SJSA1 (cell line): ENCODE measurements at regions not wholly inside any gene's neighbourhood (a gene's known extent, or its start where the extent isn't known, plus 50 kb on each side); places are given as distances from the start of the nearest gene placed in this dataset.
"Not testable (repeated sequence)": the region's sequence is repeated elsewhere in the genome, so short reads cannot be mapped to it uniquely, and the experiment has no call there.

Experiments used
- DNase-seq, 2 experiments: peaks; one replicate each; pipeline ENCODE4 v3.0.0-alpha.2; 2015 to 2020; ENCODE audit warnings: low spot score in 2 of 2, low read depth in 1 of 2
- H3K27ac ChIP-seq: fragments of 250-450 bp; sonication (Bioruptor Pico); 2 replicates; pipeline ENCODE4 v1.5.1; 2020; ENCODE audit warnings: mild to moderate bottlenecking, moderate library complexity
- H3K27me3 ChIP-seq: fragments of 250-450 bp; sonication (Bioruptor Pico); replicated peaks from 2 replicates; pipeline ENCODE4 v1.5.1; 2020; ENCODE audit warnings: mild to moderate bottlenecking, moderate library complexity
- H3K36me3 ChIP-seq: fragments of 250-450 bp; sonication (Bioruptor Pico); 2 replicates; pipeline ENCODE4 v1.5.1; 2020; ENCODE audit warnings: mild to moderate bottlenecking
- H3K4me1 ChIP-seq: fragments of 250-450 bp; sonication (Bioruptor Pico); replicated peaks from 2 replicates; pipeline ENCODE4 v1.6.1; 2021; ENCODE audit warnings: mild to moderate bottlenecking
- H3K4me3 ChIP-seq: fragments of 250-450 bp; sonication (Bioruptor Pico); 2 replicates; pipeline ENCODE4 v1.5.1; 2020; ENCODE audit warnings: mild to moderate bottlenecking
- H3K9me3 ChIP-seq: fragments of 250-450 bp; sonication (Bioruptor Pico); replicated peaks from 2 replicates; pipeline ENCODE4 v1.5.1; 2020; ENCODE audit warnings: mild to moderate bottlenecking

GRCh38 chr16:47887496-47887895 is 268.3 kb downstream of the ABCC12 start:
- Histone ChIP-seq H3K4me3 (no peak overlapping the region), H3K36me3 (no peaks in the 10 kb centered on the region), H3K9me3 (no peaks in the 10 kb centered on the region), H3K4me1 (peaks cover 8% of the 10 kb centered on the region), H3K27ac (no peak overlapping the region), H3K27me3 (no peaks in the 10 kb centered on the region; the same call in 1 of the 2 replicates)
- peak in 1 of 2 experiments; percentile 34 for DNase-seq

GRCh38 chr16:47886631-47887415 is 269.0 kb downstream of the ABCC12 start:
- H3K4me1 ChIP-seq = peaks cover 8% of the 10 kb centered on the region
- no peaks in the 10 kb centered on the region for H3K36me3 ChIP-seq
- H3K9me3 ChIP-seq = no peaks in the 10 kb centered on the region
- H3K4me3 ChIP-seq = no peak overlapping the region
- no peak for DNase-seq
- no peak overlapping the region for H3K27ac ChIP-seq
- no peaks in the 10 kb centered on the region; the same call in 1 of the 2 replicates for H3K27me3 ChIP-seq

GRCh38 chr16:47886139-47886538 is 269.7 kb downstream of the ABCC12 start:
- no peaks in the 10 kb centered on the region for H3K36me3 ChIP-seq

GRCh38 chr16:47885489-47885888 is 270.3 kb downstream of the ABCC12 start:
- no peak for DNase-seq
- H3K27me3 ChIP-seq = no peaks in the 10 kb centered on the region; the same call in 1 of the 2 replicates
- no peak overlapping the region for H3K27ac ChIP-seq
- no peaks in the 10 kb centered on the region for H3K36me3 ChIP-seq
- H3K9me3 ChIP-seq = no peaks in the 10 kb centered on the region
- peaks cover 8% of the 10 kb centered on the region for H3K4me1 ChIP-seq
- no peak overlapping the region for H3K4me3 ChIP-seq

More at GRCh38 chr16:47886139-47886538, 269.7 kb downstream of the ABCC12 start:
- Histone ChIP-seq H3K9me3 (no peaks in the 10 kb centered on the region), H3K4me3 (no peak overlapping the region), H3K4me1 (peaks cover 8% of the 10 kb centered on the region), H3K27me3 (no peaks in the 10 kb centered on the region; the same call in 1 of the 2 replicates), H3K27ac (no peak overlapping the region)
- DNase-seq = no peak

GRCh38 chr16:47884116-47884725 is 271.6 kb downstream of the ABCC12 start:
- H3K27me3 ChIP-seq = no peaks in the 10 kb centered on the region; the same call in 1 of the 2 replicates
- peaks cover 8% of the 10 kb centered on the region for H3K4me1 ChIP-seq
- H3K36me3 ChIP-seq = no peaks in the 10 kb centered on the region
- H3K27ac ChIP-seq = no peak overlapping the region
- no peak overlapping the region for H3K4me3 ChIP-seq
- no peaks in the 10 kb centered on the region for H3K9me3 ChIP-seq
- DNase-seq = no peak

GRCh38 chr16:47881574-47881973 is 274.2 kb downstream of the ABCC12 start:
- Histone ChIP-seq H3K4me1 (no peaks in the 10 kb centered on the region), H3K4me3 (no peak overlapping the region), H3K27me3 (no peaks in the 10 kb centered on the region; the same call in 1 of the 2 replicates), H3K36me3 (no peaks in the 10 kb centered on the region), H3K27ac (no peak overlapping the region), H3K9me3 (no peaks in the 10 kb centered on the region)
- DNase-seq = no peak

- Histone ChIP-seq H3K27ac (no peak overlapping the region), H3K27me3 (no peaks in the 10 kb centered on the region), H3K36me3 (no peaks in the 10 kb centered on the region), H3K4me1 (no peaks in the 10 kb centered on the region), H3K9me3 (no peaks in the 10 kb centered on the region; the same call in 1 of the 2 replicates), H3K4me3 (no peak overlapping the region)
- no peak for DNase-seq
Measured at GRCh38 chr16:47880653-47881052, 275.1 kb downstream of the ABCC12 start.

GRCh38 chr16:47877166-47877565 is 278.6 kb downstream of the ABCC12 start:
- DNase-seq = no peak
- Histone ChIP-seq H3K4me3 (no peak overlapping the region), H3K27me3 (0 out of 2 replicates have a peak, but pooled peaks cover 2% of the 10 kb centered on the region), H3K4me1 (no peaks in the 10 kb centered on the region), H3K9me3 (no peaks in the 10 kb centered on the region; the same call in 1 of the 2 replicates), H3K36me3 (no peaks in the 10 kb centered on the region), H3K27ac (no peak overlapping the region)

GRCh38 chr16:47876511-47876910 is 279.3 kb downstream of the ABCC12 start:
- no peaks in the 10 kb centered on the region; the same call in 1 of the 2 replicates for H3K9me3 ChIP-seq
- DNase-seq = no peak
- H3K36me3 ChIP-seq = no peaks in the 10 kb centered on the region
- H3K27me3 ChIP-seq = 0 out of 2 replicates have a peak, but pooled peaks cover 4% of the 10 kb centered on the region
- no peak overlapping the region for H3K4me3 ChIP-seq
- H3K4me1 ChIP-seq = no peaks in the 10 kb centered on the region
- H3K27ac ChIP-seq = no peak overlapping the region

- no peak overlapping the region for H3K27ac ChIP-seq
- no peak for DNase-seq
- H3K27me3 ChIP-seq = 0 out of 2 replicates have a peak, but pooled peaks cover 4% of the 10 kb centered on the region
- H3K9me3 ChIP-seq = no peaks in the 10 kb centered on the region; the same call in 1 of the 2 replicates
- H3K36me3 ChIP-seq = no peaks in the 10 kb centered on the region
- H3K4me3 ChIP-seq = no peak overlapping the region
- no peaks in the 10 kb centered on the region for H3K4me1 ChIP-seq
Measured at GRCh38 chr16:47873434-47873833, 282.4 kb downstream of the ABCC12 start.

GRCh38 chr16:47872225-47872624 is 283.6 kb downstream of the ABCC12 start:
- Histone ChIP-seq H3K9me3 (no peaks in the 10 kb centered on the region; the same call in 1 of the 2 replicates), H3K4me1 (no peaks in the 10 kb centered on the region), H3K27me3 (0 out of 2 replicates have a peak, but pooled peaks cover 4% of the 10 kb centered on the region), H3K27ac (no peak overlapping the region), H3K36me3 (no peaks in the 10 kb centered on the region), H3K4me3 (no peak overlapping the region)
- no peak for DNase-seq

- no peaks in the 10 kb centered on the region for H3K36me3 ChIP-seq
- no peaks in the 10 kb centered on the region for H3K9me3 ChIP-seq
- H3K4me1 ChIP-seq = no peaks in the 10 kb centered on the region
- H3K4me3 ChIP-seq = no peak overlapping the region
- no peak for DNase-seq
- H3K27ac ChIP-seq = no peak overlapping the region
- H3K27me3 ChIP-seq = no peaks in the 10 kb centered on the region
Measured at GRCh38 chr16:47866423-47866822, 289.4 kb downstream of the ABCC12 start.

GRCh38 chr16:47865337-47865855 is 290.4 kb downstream of the ABCC12 start:
- Histone ChIP-seq H3K4me3 (no peak overlapping the region), H3K36me3 (no peaks in the 10 kb centered on the region), H3K9me3 (no peaks in the 10 kb centered on the region), H3K27me3 (no peaks in the 10 kb centered on the region), H3K4me1 (no peaks in the 10 kb centered on the region), H3K27ac (no peak overlapping the region)
- no peak for DNase-seq

- not testable (repeated sequence) for DNase-seq, H3K4me1 ChIP-seq, H3K4me3 ChIP-seq, H3K36me3 ChIP-seq, H3K27ac ChIP-seq, H3K27me3 ChIP-seq, H3K9me3 ChIP-seq
Measured at GRCh38 chr16:47864262-47864661, 291.5 kb downstream of the ABCC12 start.
